K562 (cell line): ENCODE measurements at regions not wholly inside any gene's neighbourhood (a gene's known extent, or its start where the extent isn't known, plus 50 kb on each side); places are given as distances from the start of the nearest gene placed in this dataset.

Source experiments
- ATAC-seq: fragments of 200-7000 bp; cut with Tn5 transposase; 3 replicates; pipeline ENCODE4 v1.9.1; 2020; ENCODE audit warnings: moderate library complexity
- BruUV-seq: library from RNA; stranded (reverse); fragments of 400-500 nt; replicated peaks from 2 replicates; lab custom pipeline; 2021; lab: Mats Ljungman, UMichigan
- CTCF ChIA-PET: fragments of 300-600 bp; formaldehyde crosslinking; extraction: SDS; loops from one replicate; lab custom pipeline; 2021; ENCODE audit warnings: low intra/inter-chr PET ratio; lab: Yijun Ruan, JAX
- POLR2A ChIA-PET: fragments of 300-600, 350-650 bp; sonication (Branson Sonifier 250); formaldehyde crosslinking; extraction: SDS; loops from one replicate; lab custom pipeline; 2021; ENCODE audit warnings: antibody characterized with exemption, inconsistent platforms; lab: Yijun Ruan, JAX
- DNase-seq, 4 experiments: peaks; one replicate each; pipeline versions ENCODE4 v3.0.0 to v3.0.0-alpha.2; 2011 to 2018; ENCODE audit warnings: low spot score in 3 of 4, mixed read lengths in 3 of 4; ENCODE audit errors: extremely low read depth in 1 of 4
- FAIRE-seq: peaks from 2 replicates; lab custom pipeline; 2011; peaks lifted over from hg19 to GRCh38; lab: Jason Lieb, UNC
- H2AFZ ChIP-seq: 2 replicates; pipeline ENCODE4 v1.6.0; 2011; ENCODE audit warnings: low read depth, low read length, control low read depth, inconsistent platforms
- H3K27ac ChIP-seq: fragments of 200-600 bp; 3 replicates; pipeline ENCODE4 v1.8.0; 2011; ENCODE audit warnings: low read depth, mild to moderate bottlenecking, control low read depth, inconsistent platforms, low read length, moderate library complexity, mixed read lengths; ENCODE audit errors: extremely low read depth
- H3K27me3 ChIP-seq, 2 experiments: fragments of 300-600 bp in 1 of 2; 2 replicates in 1 of 2; 3 replicates in 1 of 2; pipeline versions ENCODE4 v1.6.0 to v1.8.0; 2011; ENCODE audit warnings: inconsistent platforms in 2 of 2, low read length in 2 of 2, mild to moderate bottlenecking in 1 of 2, mixed read lengths in 1 of 2, moderate library complexity in 1 of 2; ENCODE audit not compliant: control insufficient read depth in 2 of 2, insufficient read depth in 2 of 2
- H3K36me3 ChIP-seq: fragments of 300-600 bp; 3 replicates; pipeline ENCODE4 v1.8.0; 2011; ENCODE audit warnings: mild to moderate bottlenecking, low read length, inconsistent platforms; ENCODE audit not compliant: control insufficient read depth, insufficient read depth
- H3K4me1 ChIP-seq, 2 experiments: fragments of 200-600 bp in 1 of 2; replicated peaks in 1 of 2; 2 replicates in 1 of 2; 3 replicates in 1 of 2; pipeline versions ENCODE4 v1.5.1 to v1.8.0; 2011; ENCODE audit warnings: inconsistent platforms in 2 of 2, low read length in 2 of 2, mild to moderate bottlenecking in 1 of 2, mixed read lengths in 1 of 2, moderate library complexity in 1 of 2; ENCODE audit not compliant: control insufficient read depth in 2 of 2, insufficient read depth in 2 of 2
- H3K4me2 ChIP-seq: 2 replicates; pipeline ENCODE4 v1.6.1; 2011; ENCODE audit warnings: low read length, control low read depth, inconsistent platforms, mixed read lengths; ENCODE audit not compliant: insufficient read depth
- H3K4me3 ChIP-seq: fragments of 200-600 bp; sonication (generic), shearing (Covaris generic); 2 replicates; pipeline ENCODE4 v1.5.1; 2016; ENCODE audit warnings: control low read depth, inconsistent platforms
- H3K79me2 ChIP-seq: fragments of 200-600 bp; 3 replicates; pipeline ENCODE4 v1.8.0; 2011; ENCODE audit warnings: low read length, inconsistent platforms; ENCODE audit not compliant: control insufficient read depth, insufficient read depth
- H3K9ac ChIP-seq, 2 experiments: 2 replicates each; pipeline versions ENCODE4 v1.6.0 to v1.6.1; 2011; ENCODE audit warnings: low read depth in 2 of 2, low read length in 2 of 2, control low read depth in 1 of 2, inconsistent platforms in 1 of 2, mild to moderate bottlenecking in 1 of 2, mixed read lengths in 1 of 2; ENCODE audit not compliant: insufficient read depth in 1 of 2
- H3K9me1 ChIP-seq: one replicate; pipeline ENCODE4 v1.6.0; 2011; ENCODE audit warnings: inconsistent platforms, mild to moderate bottlenecking, low read length, moderate library complexity; ENCODE audit not compliant: control insufficient read depth, insufficient read depth
- H3K9me3 ChIP-seq: replicated peaks from 2 replicates; pipeline ENCODE4 v1.5.1; 2011; ENCODE audit warnings: low read depth, low read length, inconsistent platforms; ENCODE audit not compliant: control insufficient read depth, insufficient read depth
- H4K20me1 ChIP-seq: replicated peaks from 2 replicates; pipeline ENCODE4 v1.6.1; 2011; ENCODE audit warnings: low read length, inconsistent platforms, mixed read lengths; ENCODE audit not compliant: control insufficient read depth, insufficient read depth
- ATF6 ChIP-seq: sonication (generic); formaldehyde crosslinking; IDR thresholded peaks from 2 replicates; pipeline ENCODE4 v1.4.0; 2020; ENCODE audit warnings: mild to moderate bottlenecking, missing genetic modification reagents
- CHD7 ChIP-seq: fragments of 200-600 bp; sonication (generic); IDR thresholded peaks from one replicate; pipeline ENCODE4 v1.6.1; 2012; ENCODE audit warnings: mild to moderate bottlenecking, low read depth, low read length, inconsistent platforms
- CREB5 ChIP-seq: fragments of 250-450 bp; sonication (Bioruptor Pico); IDR thresholded peaks from 2 replicates; pipeline ENCODE4 v1.5.0; 2020; ENCODE audit warnings: mild to moderate bottlenecking
- ETV1 ChIP-seq: fragments of 450-650 bp; conservative IDR thresholded peaks from 2 replicates; pipeline ENCODE4 v1.6.1; 2016; ENCODE audit warnings: missing genetic modification characterization, control low read depth, low read depth, missing compliant biosample characterization
- FOXJ2 ChIP-seq: fragments of 200-800 bp; sonication (Bioruptor generic); IDR thresholded peaks from 2 replicates; pipeline ENCODE4 v1.6.1; 2016; ENCODE audit warnings: missing genetic modification characterization, missing compliant biosample characterization
- NEUROD1 ChIP-seq: fragments of 150-350 bp; IDR thresholded peaks from 2 replicates; pipeline ENCODE4 v1.6.1; 2014; ENCODE audit warnings: borderline replicate concordance, low read length, low read depth; ENCODE audit not compliant: partially characterized antibody
- RBM14 ChIP-seq: fragments of 200-400 bp; formaldehyde crosslinking; IDR thresholded peaks from 2 replicates; pipeline ENCODE4 v1.6.1; 2018; ENCODE audit warnings: low read depth, mild to moderate bottlenecking, low read length, moderate library complexity, borderline replicate concordance; ENCODE audit not compliant: insufficient read depth
- SMAD1 ChIP-seq: fragments of 150-350 bp; IDR thresholded peaks from 2 replicates; pipeline ENCODE4 v1.6.1; 2014; ENCODE audit warnings: low read length, low read depth; ENCODE audit not compliant: partially characterized antibody
- in situ Hi-C: fragments of 300-500 bp; cut with MboI; formaldehyde crosslinking; loops from 4 replicates; pipeline ENCODE4 v1.15.0; 2018; ENCODE audit warnings: inconsistent platforms, mixed read lengths
- intact Hi-C: fragments of 100-400 bp; cut with micrococcal nuclease; formaldehyde crosslinking; loops from 2 replicates; pipeline ENCODE4 v1.14.2; 2022

GRCh38 chr2:181152226-181152625 lies 171.8 kb downstream of the UBE2E3 start:
- Histone ChIP-seq H3K27ac (no peak overlapping the region), H3K4me1 (no peaks in the 10 kb centered on the region), H3K4me3 (no peak overlapping the region), H3K79me2 (no peaks in the 10 kb centered on the region), H3K9me1 (no peaks in the 10 kb centered on the region), H3K27me3 (no peaks in the 10 kb centered on the region), H2AFZ (no peak overlapping the region), H3K9ac (no peak overlapping the region), H3K36me3 (no peaks in the 10 kb centered on the region), H4K20me1 (no peaks in the 10 kb centered on the region), H3K4me2 (no peak overlapping the region), H3K9me3 (no peaks in the 10 kb centered on the region; the same call in 1 of the 2 replicates)
- intact Hi-C loops, result no loop called here
- no TSS peak for BruUV-seq
- ChIA-PET CTCF (no interaction called here), POLR2A (no interaction called here)
- in situ Hi-C loops, result no loop called here
- DNase-seq (no peak), FAIRE-seq (no peak), ATAC-seq (no peak)
- TF ChIP-seq CHD7 (no peak), RBM14 (no peak), NEUROD1 (no peak), SMAD1 (no peak), ATF6 (no peak), FOXJ2 (tag) (no peak), ETV1 (tag) (no peak), CREB5 (CRISPR knock-in tag) (no peak)
